H1 (cell line): ENCODE measurements at regions not wholly inside any gene's neighbourhood (a gene's known extent, or its start where the extent isn't known, plus 50 kb on each side); places are given as distances from the start of the nearest gene placed in this dataset.
A peak's percentile ranks its signal among the peaks of the same experiment; 100 is the strongest.

ENCODE experiments used
- HDAC2 ChIP-seq, 2 experiments: fragments of 300-600 bp in 1 of 2; sonication (generic) in 1 of 2; IDR thresholded peaks; 2 replicates each; pipeline ENCODE4 v1.6.1; 2011 to 2012; ENCODE audit warnings: low read depth in 2 of 2, low read length in 2 of 2, mild to moderate bottlenecking in 2 of 2, moderate library complexity in 2 of 2, borderline replicate concordance in 1 of 2, inconsistent platforms in 1 of 2
- SIN3A ChIP-seq, 2 experiments: IDR thresholded peaks in 1 of 2; conservative IDR thresholded peaks in 1 of 2; 2 replicates each; pipeline ENCODE4 v1.6.1; 2011 to 2012; ENCODE audit warnings: low read length in 2 of 2, improper control_type of control experiment in 1 of 2, low read depth in 1 of 2, mild to moderate bottlenecking in 1 of 2
- SP1 ChIP-seq: IDR thresholded peaks from 2 replicates; pipeline ENCODE4 v1.6.1; 2011; ENCODE audit warnings: low read depth, low read length

DNA sequence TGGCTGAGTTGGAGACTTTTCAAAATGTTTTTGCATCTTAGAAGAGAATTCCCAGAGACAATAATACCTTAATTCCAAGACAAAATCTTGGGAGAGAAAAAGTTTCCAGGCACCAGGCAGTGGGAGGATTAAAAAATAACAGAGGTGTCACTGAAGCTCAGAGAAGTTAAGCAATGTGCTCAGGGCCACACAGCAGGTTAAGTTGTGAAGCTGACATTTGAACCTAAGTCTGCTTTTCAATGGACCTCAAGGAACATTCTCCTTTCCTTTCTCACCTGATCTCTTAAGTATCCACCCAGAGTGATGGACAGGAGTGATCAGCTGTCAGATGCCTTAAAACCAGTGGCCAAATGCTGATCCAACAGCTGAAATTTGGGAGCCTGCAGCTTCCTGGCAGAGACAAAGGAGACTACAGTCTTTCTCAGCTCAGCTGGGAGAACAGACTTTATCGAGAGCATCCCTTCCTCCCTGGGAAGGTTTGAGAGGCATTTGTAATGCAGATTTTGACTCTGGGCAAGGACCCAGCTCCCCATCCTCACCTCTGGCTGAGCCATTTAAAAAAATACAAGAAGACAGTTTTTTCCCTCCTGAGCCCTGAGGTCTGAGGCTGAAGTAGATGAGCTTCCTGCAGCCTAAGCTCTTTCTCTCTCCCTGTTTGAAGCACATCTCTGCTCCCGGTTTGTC, 174.9 kb upstream of the RPH3A start (continued):
- TF ChIP-seq HDAC2 (IDR thresholded peaks at IDR 0.05; ENCODE audit: borderline replicate concordance in 1 of 2, low read depth in 2 of 2, low read length in 2 of 2) (peak; percentile 41 to 56; a peak in 1 of 4 replicates), SIN3A (conservative IDR thresholded peaks at IDR 0.05 in 1 of 2, IDR thresholded peaks at IDR 0.05 in 1 of 2; ENCODE audit: low read depth in 1 of 2, low read length in 2 of 2) (peak; percentile 80 to 91; a peak in 3 of 4 replicates), SP1 (0 out of 2 replicates have a peak, but pooled peaks have one; percentile 49)
